Neuronal stem cell (in vitro differentiated cells): ENCODE measurements at regions not wholly inside any gene's neighbourhood (a gene's known extent, or its start where the extent isn't known, plus 50 kb on each side); places are given as distances from the start of the nearest gene placed in this dataset.

ENCODE experiments used
- DNase-seq: peaks from one replicate; pipeline ENCODE4 v3.0.0-alpha.2; 2013; ENCODE audit warnings: low spot score
- H2AFZ ChIP-seq: one replicate; pipeline ENCODE4 v1.6.1; 2013; ENCODE audit warnings: mild to moderate bottlenecking, low read length, inconsistent platforms
- H2AK5ac ChIP-seq: 2 replicates; pipeline ENCODE4 v1.6.1; 2013; ENCODE audit warnings: low read depth, mild to moderate bottlenecking, inconsistent platforms, low read length, moderate library complexity, mixed read lengths
- H2BK120ac ChIP-seq: 2 replicates; pipeline ENCODE4 v1.6.1; 2013; ENCODE audit warnings: low read depth, mild to moderate bottlenecking, inconsistent platforms, low read length, moderate library complexity, mixed read lengths
- H2BK12ac ChIP-seq: one replicate; pipeline ENCODE4 v1.6.1; 2013; ENCODE audit warnings: low read length, inconsistent platforms
- H2BK15ac ChIP-seq: 2 replicates; pipeline ENCODE4 v1.6.1; 2013; ENCODE audit warnings: mild to moderate bottlenecking, low read length, inconsistent platforms, mixed read lengths
- H2BK5ac ChIP-seq: one replicate; pipeline ENCODE4 v1.6.1; 2013; ENCODE audit warnings: inconsistent platforms, mild to moderate bottlenecking, low read length, moderate library complexity
- H3K14ac ChIP-seq: one replicate; pipeline ENCODE4 v1.6.1; 2013; ENCODE audit warnings: low read length, inconsistent platforms
- H3K18ac ChIP-seq: 2 replicates; pipeline ENCODE4 v1.6.1; 2013; ENCODE audit warnings: low read length, inconsistent platforms
- H3K23ac ChIP-seq: 2 replicates; pipeline ENCODE4 v1.6.1; 2013; ENCODE audit warnings: low read depth, mild to moderate bottlenecking, mixed read lengths, low read length, inconsistent platforms; ENCODE audit not compliant: poor library complexity
- H3K27ac ChIP-seq: replicated peaks from 3 replicates; pipeline ENCODE4 v1.5.1; 2013; ENCODE audit warnings: low read length, inconsistent platforms
- H3K27me3 ChIP-seq, 3 experiments: 2 replicates each; pipeline ENCODE4 v1.6.1; 2013; ENCODE audit warnings: low read length in 3 of 3, mild to moderate bottlenecking in 2 of 3, inconsistent platforms in 1 of 3, low read depth in 1 of 3, mixed read lengths in 1 of 3, moderate library complexity in 1 of 3; ENCODE audit not compliant: control insufficient read depth in 3 of 3, insufficient read depth in 3 of 3
- H3K36me3 ChIP-seq, 2 donors: replicated peaks in 1 of 2; 2 replicates each; pipeline ENCODE4 v1.6.1; 2013; ENCODE audit warnings: low read length in 2 of 2; ENCODE audit not compliant: control insufficient read depth in 2 of 2, insufficient read depth in 2 of 2
- H3K4ac ChIP-seq: 2 replicates; pipeline ENCODE4 v1.6.1; 2013; ENCODE audit warnings: inconsistent platforms, mild to moderate bottlenecking, low read length, moderate library complexity
- H3K4me1 ChIP-seq, 2 donors: 1 replicate in 1 of 2; 2 replicates in 1 of 2; pipeline ENCODE4 v1.6.1; 2013; ENCODE audit warnings: low read length in 2 of 2, low read depth in 1 of 2; ENCODE audit not compliant: control insufficient read depth in 2 of 2, insufficient read depth in 1 of 2
- H3K4me2 ChIP-seq: one replicate; pipeline ENCODE4 v1.6.1; 2013; ENCODE audit warnings: mild to moderate bottlenecking, low read length, inconsistent platforms; ENCODE audit not compliant: insufficient read depth, poor library complexity, severe bottlenecking
- H3K4me3 ChIP-seq, 2 donors: 2 replicates each; pipeline ENCODE4 v1.5.1; 2013; ENCODE audit warnings: low read length in 2 of 2, mild to moderate bottlenecking in 2 of 2, inconsistent platforms in 1 of 2, moderate library complexity in 1 of 2
- H3K79me1 ChIP-seq: one replicate; pipeline ENCODE4 v1.6.1; 2013; ENCODE audit warnings: low read depth, mild to moderate bottlenecking, inconsistent platforms, low read length, moderate library complexity
- H3K9ac ChIP-seq: one replicate; pipeline ENCODE4 v1.6.1; 2013; ENCODE audit warnings: mild to moderate bottlenecking, low read depth, low read length, inconsistent platforms; ENCODE audit not compliant: poor library complexity
- H3K9me3 ChIP-seq, 2 donors: replicated peaks in 1 of 2; 2 replicates each; pipeline versions ENCODE3 to v1.6.1; 2013; ENCODE audit warnings: low read length in 2 of 2, mild to moderate bottlenecking in 2 of 2, inconsistent platforms in 1 of 2, low read depth in 1 of 2, mixed read lengths in 1 of 2, moderate library complexity in 1 of 2; ENCODE audit not compliant: control insufficient read depth in 2 of 2, insufficient read depth in 1 of 2
- H4K8ac ChIP-seq: one replicate; pipeline ENCODE4 v1.6.1; 2013; ENCODE audit warnings: low read depth, mild to moderate bottlenecking, inconsistent platforms, low read length, moderate library complexity
- H4K91ac ChIP-seq: one replicate; pipeline ENCODE4 v1.6.1; 2013; ENCODE audit warnings: low read length, low read depth, mild to moderate bottlenecking, inconsistent platforms; ENCODE audit not compliant: poor library complexity
- WGBS, 2 donors: extraction: QIAGEN DNeasy Blood & Tissue Kit; methylation state at CpG; one replicate each; pipeline ENCODE4 v1.1.7; 2013; ENCODE audit warnings: missing lambda C conversion rate in 2 of 2, mixed read lengths in 1 of 2; ENCODE audit not compliant: insufficient read length in 2 of 2, insufficient replicate concordance in 1 of 2; ENCODE audit errors: extremely low coverage in 2 of 2; 5-methylcytosine and 5-hydroxymethylcytosine counted together

- Histone ChIP-seq H2BK5ac (no peak overlapping the region), H2AK5ac (no peak overlapping the region), H3K36me3 (no peaks in the 10 kb centered on the region), H3K4me3 (no peak overlapping the region), H4K8ac (no peak overlapping the region), H3K27me3 (no peaks in the 10 kb centered on the region), H2BK12ac (no peak overlapping the region), H2BK120ac (no peak overlapping the region), H3K4ac (no peak overlapping the region), H3K79me1 (no peaks in the 10 kb centered on the region), H4K91ac (no peak overlapping the region), H2BK15ac (no peak overlapping the region), H2AFZ (no peak overlapping the region), H3K27ac (no peak overlapping the region), H3K14ac (no peak overlapping the region), H3K9me3 (peaks cover 0 to 5% of the 10 kb centered on the region in 2 donors), H3K4me1 (peaks cover 0 to 6% of the 10 kb centered on the region in 2 donors), H3K4me2 (no peak overlapping the region), H3K18ac (no peak overlapping the region), H3K23ac (no peak overlapping the region), H3K9ac (no peak overlapping the region)
- no peak for DNase-seq
- no CpG with 5 or more reads among the region's 4 CpGs for WGBS, 2 donors
Observed at GRCh38 chr10:123331438-123331837, 177.2 kb downstream of the BUB3 start.

DNA sequence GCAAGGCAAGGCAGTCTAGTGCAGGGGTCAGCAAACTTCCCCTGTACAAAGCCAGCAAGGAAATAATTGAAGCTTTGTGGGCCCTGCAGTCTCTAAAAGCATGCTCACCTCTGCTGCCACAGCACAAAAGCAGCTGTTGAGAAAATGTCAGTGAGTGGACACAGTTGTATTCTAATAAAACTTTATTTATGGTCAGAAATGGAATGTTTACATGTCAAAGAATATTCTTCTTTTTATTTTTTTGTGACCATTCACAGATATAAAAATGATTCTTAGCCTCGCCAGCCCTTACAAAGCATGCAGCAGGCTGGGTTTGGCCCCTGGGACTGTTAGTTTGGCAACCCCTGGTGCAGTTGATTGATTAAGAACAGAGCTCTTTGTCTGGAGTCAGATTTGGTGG lies 192.4 kb downstream of the BUB3 start:
- Histone ChIP-seq H3K18ac (no peak overlapping the region), H3K36me3 (no peaks in the 10 kb centered on the region), H3K9me3 (no peaks in the 10 kb centered on the region), H3K27ac (peak overlapping the region; percentile 56), H2AK5ac (peak overlapping the region; percentile 61), H3K79me1 (no peaks in the 10 kb centered on the region), H3K4me1 (peaks cover 0 to 21% of the 10 kb centered on the region in 2 donors), H2AFZ (no peak overlapping the region), H3K27me3 (no peaks in the 10 kb centered on the region), H3K14ac (no peak overlapping the region), H2BK15ac (no peak overlapping the region), H3K4ac (no peak overlapping the region), H4K91ac (no peak overlapping the region), H2BK12ac (no peak overlapping the region), H3K4me3 (no peak overlapping the region), H3K9ac (no peak overlapping the region), H2BK120ac (no peak overlapping the region), H4K8ac (no peak overlapping the region), H3K4me2 (no peak overlapping the region), H2BK5ac (no peak overlapping the region), H3K23ac (no peak overlapping the region)
- no peak for DNase-seq
- no CpG with 5 or more reads among the region's 1 CpG for WGBS, 2 donors

DNA sequence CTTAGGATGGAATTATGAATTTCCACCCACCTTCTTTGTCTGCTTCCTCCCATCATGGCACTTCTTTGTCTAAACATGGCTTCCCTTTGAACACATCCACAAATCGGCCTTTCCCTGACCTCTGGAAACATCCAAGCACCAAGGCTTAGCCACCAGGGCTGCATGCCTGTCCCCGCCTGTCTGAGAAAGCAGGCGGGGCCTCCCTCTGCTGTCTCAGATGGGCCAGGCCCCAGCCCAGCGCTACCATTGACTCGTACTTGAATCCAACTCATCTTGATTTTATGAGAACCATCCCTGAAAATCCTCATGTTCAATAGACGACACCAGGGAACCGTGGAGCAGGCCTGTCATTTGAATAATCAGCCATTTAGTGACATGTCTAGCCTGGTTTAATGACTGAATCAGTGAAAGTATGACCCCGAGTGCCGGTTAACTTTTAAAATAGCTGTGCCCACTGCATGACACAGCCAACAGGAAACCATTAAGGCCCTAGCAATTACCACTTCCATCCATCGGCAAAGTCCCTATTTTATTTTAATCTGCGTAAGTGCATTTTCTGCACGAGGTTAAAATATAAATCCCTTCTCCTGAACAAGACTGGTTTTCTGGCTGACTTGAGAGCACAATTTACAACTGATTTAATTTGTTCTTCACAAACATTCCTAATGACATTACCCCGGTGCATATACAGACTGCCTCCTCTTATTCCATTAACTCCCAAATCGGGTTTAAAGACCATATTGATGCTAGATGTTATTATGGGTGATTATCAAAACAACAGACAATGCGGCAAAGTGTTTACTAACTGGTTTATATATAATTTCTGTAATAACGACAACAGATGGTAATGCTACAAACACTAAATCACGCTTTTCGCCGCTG lies 194.7 kb downstream of the BUB3 start:
- H3K27me3 ChIP-seq: no peaks in the 10 kb centered on the region
- no peak overlapping the region for H2BK12ac ChIP-seq
- WGBS, 2 donors: no CpG with 5 or more reads among the region's 19 CpGs
- H2AK5ac ChIP-seq: peak overlapping the region; percentile 9
- no peak overlapping the region for H3K4me3 ChIP-seq
- H2BK120ac ChIP-seq: no peak overlapping the region
- no peak for DNase-seq
- H3K14ac ChIP-seq: no peak overlapping the region
- H3K79me1 ChIP-seq: no peaks in the 10 kb centered on the region
- no peaks in the 10 kb centered on the region for H3K9me3 ChIP-seq
- H2BK15ac ChIP-seq: peak overlapping the region; percentile 1
- no peak overlapping the region for H4K8ac ChIP-seq
- no peak overlapping the region for H4K91ac ChIP-seq
- H3K4me1 ChIP-seq: peaks cover 0 to 30% of the 10 kb centered on the region in 2 donors
- H3K9ac ChIP-seq: no peak overlapping the region
- H3K36me3 ChIP-seq: no peaks in the 10 kb centered on the region
- no peak overlapping the region for H3K23ac ChIP-seq
- peak overlapping the region; percentile 1 for H2BK5ac ChIP-seq
- no peak overlapping the region for H2AFZ ChIP-seq
- no peak overlapping the region for H3K18ac ChIP-seq
- H3K4me2 ChIP-seq: no peak overlapping the region
- H3K4ac ChIP-seq: no peak overlapping the region
- H3K27ac ChIP-seq: no peak overlapping the region

DNA sequence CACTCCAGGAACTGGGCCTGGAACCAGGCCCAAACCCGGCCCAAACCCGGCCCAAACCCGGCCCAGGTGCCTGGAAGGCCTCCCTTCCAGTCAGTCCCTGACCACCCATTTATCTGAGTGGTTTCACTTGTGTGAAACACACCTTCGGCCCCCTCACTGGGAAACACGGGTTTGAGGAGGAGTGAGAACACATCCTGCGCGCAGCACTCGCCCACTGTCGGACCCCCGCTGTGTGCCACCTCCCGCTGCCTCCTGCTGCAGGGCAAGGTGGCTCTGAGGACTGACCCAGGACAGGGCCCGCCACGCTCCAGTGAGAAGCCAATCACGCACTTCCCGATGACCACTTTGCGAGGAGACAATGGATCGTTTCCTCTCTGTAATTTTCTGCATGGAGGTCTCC lies 197.5 kb downstream of the BUB3 start:
- peaks cover 0 to 27% (median 7%) of the 10 kb centered on the region in 3 experiments for H3K27me3 ChIP-seq
- H3K27ac ChIP-seq: no peak overlapping the region
- H3K36me3 ChIP-seq: no peaks in the 10 kb centered on the region
- peak overlapping the region; percentile 66 for H2AK5ac ChIP-seq
- no peak overlapping the region for H3K4me2 ChIP-seq
- H4K91ac ChIP-seq: no peak overlapping the region
- H3K9ac ChIP-seq: peak overlapping the region; percentile 5
- no peaks in the 10 kb centered on the region for H3K9me3 ChIP-seq
- peaks cover 0 to 40% of the 10 kb centered on the region in 2 donors for H3K4me1 ChIP-seq
- H2BK5ac ChIP-seq: no peak overlapping the region
- no peak overlapping the region for H2AFZ ChIP-seq
- H4K8ac ChIP-seq: no peak overlapping the region
- WGBS, 2 donors: no CpG with 5 or more reads among the region's 17 CpGs
- H3K4me3 ChIP-seq: no peak overlapping the region
- peak overlapping the region; percentile 26 for H2BK12ac ChIP-seq
- peak overlapping the region; percentile 34 for H2BK15ac ChIP-seq
- H3K23ac ChIP-seq: no peak overlapping the region
- no peak overlapping the region for H3K14ac ChIP-seq
- H3K18ac ChIP-seq: peak overlapping the region; percentile 50
- no peak overlapping the region for H3K4ac ChIP-seq
- no peak overlapping the region for H2BK120ac ChIP-seq
- no peaks in the 10 kb centered on the region for H3K79me1 ChIP-seq
- no peak for DNase-seq
